ENCODE measurements at regions not wholly inside any gene's neighbourhood (a gene's known extent, or its start where the extent isn't known, plus 50 kb on each side); places are given as distances from the start of the nearest gene placed in this dataset.
"Not testable (repeated sequence)": the region's sequence is repeated elsewhere in the genome, so short reads cannot be mapped to it uniquely, and the experiment has no call there.

DNA sequence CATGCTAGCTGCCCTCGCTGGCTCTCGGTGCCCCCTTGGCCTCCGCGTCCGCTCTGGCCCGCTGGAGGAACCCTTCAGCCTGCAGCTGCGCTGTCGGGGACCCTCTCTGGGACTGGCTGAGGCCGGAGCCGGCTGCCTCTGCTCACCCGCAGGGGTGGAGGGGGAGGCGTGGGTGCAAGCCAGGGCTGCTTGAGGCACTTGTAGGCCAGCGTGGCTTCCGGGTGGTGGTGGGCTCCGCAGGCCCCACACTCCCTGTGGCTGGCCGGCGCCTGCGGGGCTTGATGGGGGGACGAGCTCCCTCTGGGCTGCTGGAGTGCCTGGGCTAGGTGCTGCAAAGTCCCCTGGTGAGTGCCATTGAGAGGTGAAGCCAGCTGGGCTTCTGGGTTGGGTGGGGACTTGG, 429.6 kb downstream of the LRRC70 start:
- TF ChIP-seq GATA1 (IDR thresholded peaks at IDR 0.05; ENCODE audit: low read depth, low read length) (no peak), POLR2A (IDR thresholded peaks at IDR 0.05; ENCODE audit: low read length) (no peak)
- no peak for DNase-seq

DNA sequence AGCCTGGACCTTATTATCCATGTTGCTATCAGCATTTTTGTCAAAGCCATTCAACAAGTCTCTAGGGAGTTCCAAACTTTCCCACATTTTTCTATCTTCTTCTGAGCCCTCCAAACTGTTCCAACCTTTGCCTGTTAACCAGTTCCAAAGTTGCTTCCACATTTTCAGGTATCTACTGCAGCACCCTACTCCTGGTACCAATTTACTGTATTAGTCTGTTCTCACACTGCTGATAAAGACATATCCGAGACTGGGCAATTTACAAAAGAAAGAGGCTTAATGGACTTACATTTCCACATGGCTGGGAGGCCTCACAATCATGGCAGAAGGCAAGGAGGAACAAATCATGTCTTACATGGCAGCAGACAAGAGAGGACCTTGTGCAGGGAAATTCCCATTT, 416.2 kb downstream of the LRRC70 start:
- not testable (repeated sequence) for DNase-seq

DNA sequence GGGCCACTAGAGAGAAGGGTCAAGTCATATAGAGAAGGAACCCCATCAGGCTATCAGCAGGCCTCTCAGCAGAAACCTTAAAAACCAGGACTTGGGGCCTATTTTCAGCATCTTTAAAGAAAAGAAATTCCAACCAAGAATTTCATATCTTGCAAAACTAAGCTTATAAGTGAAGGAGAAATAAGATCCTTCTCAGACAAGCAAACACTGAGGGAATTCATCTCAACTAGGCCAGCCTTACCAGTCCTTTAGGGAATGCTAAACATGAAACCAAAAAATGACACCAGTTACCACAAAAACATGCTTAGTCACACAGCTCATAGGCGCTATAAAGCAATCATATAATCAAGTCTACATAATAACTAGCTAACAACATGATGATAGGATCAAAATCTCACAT, 407.1 kb downstream of the LRRC70 start:
- DNase-seq, result no peak
- TF ChIP-seq GATA1 (IDR thresholded peaks at IDR 0.05; ENCODE audit: low read depth, low read length), result no peak
- TF ChIP-seq POLR2A (IDR thresholded peaks at IDR 0.05; ENCODE audit: low read length), result no peak

DNA sequence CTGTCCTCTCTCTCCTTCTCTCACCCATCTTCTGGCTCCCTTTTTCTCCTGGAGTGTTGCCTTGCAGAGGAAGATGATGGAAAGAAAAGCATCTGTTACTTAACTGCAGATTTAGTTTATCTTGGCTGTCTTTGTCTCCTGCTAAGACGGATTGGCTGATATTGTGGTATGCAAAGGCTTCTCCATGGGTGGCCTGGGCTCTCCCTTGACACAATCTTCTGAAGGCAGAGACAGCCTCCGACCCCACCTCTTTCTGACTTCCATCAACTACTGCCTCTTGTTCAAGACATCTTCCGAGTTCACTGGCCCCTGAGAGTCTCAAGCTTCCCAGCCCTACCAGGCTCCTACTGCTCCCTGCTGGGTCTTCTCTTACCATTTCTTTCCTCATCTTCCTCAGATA, 403.7 kb downstream of the LRRC70 start:
- DNase-seq, result no peak
- TF ChIP-seq GATA1 (IDR thresholded peaks at IDR 0.05; ENCODE audit: low read depth, low read length) (no peak), POLR2A (IDR thresholded peaks at IDR 0.05; ENCODE audit: low read length) (no peak)

DNA sequence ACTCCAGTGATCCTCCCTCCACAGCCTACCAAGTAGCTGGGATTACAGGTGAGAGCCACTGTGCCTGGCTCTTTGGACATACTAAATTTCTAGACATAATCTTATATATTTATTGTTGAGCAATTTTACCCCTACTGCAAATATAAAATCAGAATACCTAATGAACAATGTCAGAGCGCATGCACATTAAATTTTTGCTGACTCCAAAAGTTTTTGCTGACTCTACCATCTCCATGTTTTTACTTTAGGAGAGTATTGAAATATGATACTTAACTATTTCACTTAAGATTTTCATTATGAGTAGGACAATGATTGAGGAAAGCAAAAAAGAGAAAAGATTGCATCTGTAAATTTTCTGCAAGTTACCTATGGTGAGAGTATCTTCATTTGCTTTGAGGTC, 402.3 kb downstream of the LRRC70 start:
- TF ChIP-seq POLR2A (IDR thresholded peaks at IDR 0.05; ENCODE audit: low read length), result no peak
- no peak for TF ChIP-seq GATA1 (IDR thresholded peaks at IDR 0.05; ENCODE audit: low read depth, low read length)
- no peak for DNase-seq

DNA sequence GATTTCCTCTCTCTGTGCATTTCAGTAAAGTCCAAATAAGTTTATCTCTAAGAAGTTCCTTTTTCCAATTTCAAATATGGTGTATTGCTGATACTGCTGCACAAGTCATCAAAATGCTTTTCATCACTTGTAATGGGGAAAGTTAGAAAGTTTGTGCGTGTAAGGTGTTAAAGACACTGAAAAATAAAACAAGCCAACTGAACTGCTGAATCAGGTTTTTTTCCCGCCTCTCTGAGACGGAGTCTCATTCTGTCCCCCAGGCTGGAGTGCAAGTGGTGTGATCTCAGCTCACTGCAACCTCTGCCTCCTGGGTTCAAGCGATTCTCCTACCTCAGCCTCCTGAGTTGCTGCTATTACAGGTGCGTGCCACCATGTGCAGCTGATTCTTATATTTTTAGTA, 400.9 kb downstream of the LRRC70 start:
- no peak for DNase-seq
- TF ChIP-seq POLR2A (IDR thresholded peaks at IDR 0.05; ENCODE audit: low read length), result no peak
- TF ChIP-seq GATA1 (IDR thresholded peaks at IDR 0.05; ENCODE audit: low read depth, low read length), result no peak

DNA sequence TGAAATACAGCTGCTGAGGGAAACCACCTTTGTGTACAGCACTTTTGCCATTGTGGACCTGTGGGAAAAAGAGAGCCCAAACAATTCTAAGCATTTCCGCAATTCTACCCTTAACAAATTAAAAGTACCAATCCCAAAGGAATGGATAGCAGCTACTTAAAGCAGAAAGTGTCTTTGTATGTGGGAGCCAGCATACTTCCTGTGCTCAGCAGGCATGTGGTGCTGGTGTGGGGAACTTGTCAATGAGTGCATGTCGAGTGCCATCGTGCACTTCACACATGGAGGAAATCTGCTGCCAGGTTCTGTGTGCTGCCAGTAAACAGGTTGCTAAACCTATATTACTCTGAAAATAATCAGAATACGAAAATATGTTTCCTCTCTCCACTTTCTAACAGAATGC, 399.0 kb downstream of the LRRC70 start:
- no peak for DNase-seq
- TF ChIP-seq GATA1 (IDR thresholded peaks at IDR 0.05; ENCODE audit: low read depth, low read length), result no peak
- TF ChIP-seq POLR2A (IDR thresholded peaks at IDR 0.05; ENCODE audit: low read length), result no peak

DNA sequence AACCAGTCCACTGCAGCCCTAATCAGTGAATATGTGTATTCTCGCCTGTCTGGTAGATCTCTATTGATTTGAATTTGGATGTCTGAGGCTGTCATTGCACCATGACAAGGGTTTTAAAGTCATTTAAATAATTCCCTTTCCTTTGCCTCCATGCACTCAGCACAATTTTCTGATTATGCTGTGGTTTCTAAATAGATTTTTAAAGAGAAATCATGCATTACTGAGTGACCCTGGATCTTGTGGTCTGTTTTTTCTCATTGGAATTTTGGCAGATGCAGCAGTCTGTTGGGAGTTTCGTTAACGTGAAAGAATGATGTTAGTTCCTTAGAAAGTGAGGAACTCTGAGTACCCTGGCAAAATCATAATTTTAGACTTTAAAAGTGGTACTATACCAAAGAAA, 396.0 kb downstream of the LRRC70 start:
- no peak for DNase-seq
- TF ChIP-seq POLR2A (IDR thresholded peaks at IDR 0.05; ENCODE audit: low read length) (no peak), GATA1 (IDR thresholded peaks at IDR 0.05; ENCODE audit: low read depth, low read length) (no peak)

DNA sequence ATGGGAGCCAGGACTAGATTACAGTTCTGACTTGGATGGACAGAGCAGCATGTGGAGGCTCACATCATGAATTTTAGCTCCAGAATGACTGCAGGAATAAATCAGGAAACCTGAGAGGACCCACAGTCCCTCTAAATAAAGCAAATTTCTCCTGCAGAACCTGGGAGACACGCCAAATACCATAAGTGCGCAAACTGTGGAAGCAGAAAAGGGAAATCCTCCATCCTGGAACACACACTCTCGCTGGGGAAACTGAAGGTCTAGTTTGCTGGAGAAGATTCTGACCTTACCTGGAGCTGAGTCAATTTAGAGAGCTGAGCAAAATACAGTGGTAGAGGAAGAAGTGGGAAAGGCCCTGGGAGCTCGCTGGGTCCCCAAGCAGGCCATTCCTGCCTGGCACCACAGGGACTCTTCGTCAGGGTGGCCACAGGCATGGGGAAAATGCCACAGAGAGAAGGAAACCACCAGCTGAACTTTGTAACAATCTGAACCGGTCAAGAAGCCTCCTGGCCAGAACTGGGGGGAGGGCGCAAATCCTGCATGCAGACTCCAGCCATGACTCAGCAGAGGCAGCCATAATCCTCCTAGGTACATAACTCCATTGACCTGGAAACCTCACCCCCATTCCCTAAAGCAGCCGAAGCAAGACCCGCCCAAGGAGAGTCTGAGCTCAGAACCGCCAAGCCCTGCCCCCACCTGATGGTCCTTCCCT, 390.9 kb downstream of the LRRC70 start:
- DNase-seq, result no peak
- no peak for TF ChIP-seq POLR2A (IDR thresholded peaks at IDR 0.05; ENCODE audit: low read length)
- no peak for TF ChIP-seq GATA1 (IDR thresholded peaks at IDR 0.05; ENCODE audit: low read depth, low read length)

DNA sequence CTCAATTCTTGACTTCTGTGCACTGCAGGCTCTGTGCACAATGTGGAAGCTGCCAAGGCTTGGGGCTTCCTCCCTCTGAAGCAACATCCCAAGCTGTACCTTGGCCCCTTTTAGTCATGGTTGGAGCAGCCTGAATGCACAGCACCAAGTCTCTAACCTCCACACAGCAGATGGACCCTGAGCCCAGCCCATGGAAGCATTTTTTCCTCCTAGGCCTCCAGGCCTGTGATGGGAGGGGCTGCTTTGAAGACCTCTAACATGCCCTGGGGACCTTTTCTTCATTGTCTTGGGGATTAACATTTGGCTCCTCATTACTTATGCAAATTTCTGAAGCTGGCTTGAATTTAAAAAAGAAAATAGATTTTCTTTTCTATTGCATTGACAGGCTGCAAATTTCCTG, 385.8 kb downstream of the LRRC70 start:
- DNase-seq, result no peak
- TF ChIP-seq GATA1 (IDR thresholded peaks at IDR 0.05; ENCODE audit: low read depth, low read length) (no peak), POLR2A (IDR thresholded peaks at IDR 0.05; ENCODE audit: low read length) (no peak)

DNA sequence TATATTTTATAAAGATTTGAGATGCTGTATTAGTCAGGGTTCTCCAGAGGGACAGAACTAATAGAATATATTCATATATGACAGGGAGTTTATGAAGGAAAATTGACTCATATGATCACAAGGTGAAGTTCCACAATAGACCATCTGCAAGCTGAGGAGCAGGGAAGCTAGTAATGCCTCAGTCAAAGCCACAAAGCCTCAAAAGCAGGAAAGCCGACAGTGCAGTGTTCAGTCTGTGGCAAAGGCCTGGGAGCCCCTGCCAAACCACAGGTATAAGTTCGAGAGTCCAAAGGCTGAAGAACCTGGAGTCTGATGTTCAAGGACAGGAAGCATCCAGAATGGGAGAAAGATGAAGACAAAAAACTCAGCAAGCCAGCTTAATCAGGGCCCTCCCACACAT, 382.2 kb downstream of the LRRC70 start:
- DNase-seq, result no peak
- no peak for TF ChIP-seq POLR2A (IDR thresholded peaks at IDR 0.05; ENCODE audit: low read length)
- no peak for TF ChIP-seq GATA1 (IDR thresholded peaks at IDR 0.05; ENCODE audit: low read depth, low read length)

DNA sequence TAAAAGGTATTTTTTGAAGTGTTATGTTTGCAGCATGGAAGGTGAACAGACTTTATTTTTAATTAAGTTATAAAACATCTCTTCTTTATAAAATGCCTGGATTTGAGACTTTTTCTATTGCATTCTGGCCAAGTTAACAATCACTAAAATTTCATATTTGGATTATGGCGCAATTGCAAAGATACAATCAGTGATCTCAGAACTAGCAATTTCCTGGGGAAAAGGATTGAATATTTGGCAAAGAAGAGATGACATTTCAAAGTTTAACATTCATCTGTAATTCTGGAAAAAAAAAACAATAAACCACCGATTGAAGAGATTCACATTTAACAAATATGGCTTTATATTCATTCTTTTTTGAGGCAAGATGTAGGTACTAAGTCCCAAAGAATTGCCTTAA, 378.0 kb downstream of the LRRC70 start:
- no peak for DNase-seq
- TF ChIP-seq GATA1 (IDR thresholded peaks at IDR 0.05; ENCODE audit: low read depth, low read length) (no peak), POLR2A (IDR thresholded peaks at IDR 0.05; ENCODE audit: low read length) (no peak)

DNA sequence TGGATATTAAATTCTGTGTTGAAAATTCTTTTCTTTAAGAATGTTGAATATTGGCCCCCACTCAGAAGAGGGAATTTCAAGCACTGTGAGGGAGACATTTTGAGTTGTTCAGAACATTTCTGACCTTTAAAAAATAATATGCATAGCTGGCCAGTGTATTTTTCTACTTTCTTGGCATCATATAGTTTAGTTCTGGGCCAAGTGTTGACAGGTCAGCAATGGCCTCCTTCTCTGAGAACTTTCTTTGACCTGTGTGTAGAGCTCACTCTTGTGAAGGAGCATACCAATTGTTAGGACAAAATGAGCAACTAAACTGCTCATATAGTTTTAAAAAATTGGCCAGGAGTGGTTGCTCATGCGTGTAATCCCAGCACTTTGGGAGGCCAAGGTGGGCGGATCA, 376.0 kb downstream of the LRRC70 start:
- no peak for TF ChIP-seq POLR2A (IDR thresholded peaks at IDR 0.05; ENCODE audit: low read length)
- TF ChIP-seq GATA1 (IDR thresholded peaks at IDR 0.05; ENCODE audit: low read depth, low read length), result no peak
- no peak for DNase-seq

DNA sequence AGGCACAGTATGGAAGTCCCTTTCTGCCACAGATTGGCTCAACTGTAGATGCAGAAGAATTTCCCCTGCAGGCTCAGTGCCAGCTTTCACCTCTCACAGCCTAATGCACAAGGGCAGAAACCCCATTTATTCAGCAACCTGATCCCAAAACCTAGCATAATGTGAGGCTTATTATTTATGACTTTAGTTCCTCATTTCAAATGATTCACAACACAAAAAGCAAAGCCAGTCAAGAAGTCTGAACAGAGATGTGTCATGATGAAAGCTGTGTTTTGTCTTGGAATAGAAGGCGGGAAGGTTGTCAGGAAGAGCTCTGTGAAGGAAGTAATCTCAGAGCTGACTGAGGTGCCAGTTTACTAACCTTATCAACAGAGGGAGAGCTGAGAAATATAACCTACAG, 369.7 kb downstream of the LRRC70 start:
- TF ChIP-seq POLR2A (IDR thresholded peaks at IDR 0.05; ENCODE audit: low read length) (no peak), GATA1 (IDR thresholded peaks at IDR 0.05; ENCODE audit: low read depth, low read length) (no peak)
- DNase-seq, result no peak

DNA sequence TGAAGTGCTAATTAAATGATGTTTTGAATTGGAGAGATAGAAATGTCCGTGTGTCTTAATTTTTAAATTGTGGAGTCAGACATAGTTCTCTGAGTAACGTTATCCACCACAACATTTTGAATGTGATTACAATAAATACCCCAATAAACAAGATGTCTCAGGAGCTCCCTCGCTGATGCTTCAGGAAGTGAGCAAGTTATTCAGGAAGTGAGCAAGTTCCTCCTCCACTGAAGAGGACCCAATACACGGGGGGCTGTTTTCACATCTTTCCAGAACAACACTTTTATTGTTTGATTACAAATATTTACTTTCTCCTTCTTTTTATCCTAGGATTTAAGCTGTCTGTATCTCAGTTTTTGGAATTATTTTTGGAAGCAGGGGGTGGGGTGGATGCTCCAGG, 363.8 kb downstream of the LRRC70 start:
- no peak for DNase-seq
- TF ChIP-seq POLR2A (IDR thresholded peaks at IDR 0.05; ENCODE audit: low read length) (no peak), GATA1 (IDR thresholded peaks at IDR 0.05; ENCODE audit: low read depth, low read length) (no peak)

DNA sequence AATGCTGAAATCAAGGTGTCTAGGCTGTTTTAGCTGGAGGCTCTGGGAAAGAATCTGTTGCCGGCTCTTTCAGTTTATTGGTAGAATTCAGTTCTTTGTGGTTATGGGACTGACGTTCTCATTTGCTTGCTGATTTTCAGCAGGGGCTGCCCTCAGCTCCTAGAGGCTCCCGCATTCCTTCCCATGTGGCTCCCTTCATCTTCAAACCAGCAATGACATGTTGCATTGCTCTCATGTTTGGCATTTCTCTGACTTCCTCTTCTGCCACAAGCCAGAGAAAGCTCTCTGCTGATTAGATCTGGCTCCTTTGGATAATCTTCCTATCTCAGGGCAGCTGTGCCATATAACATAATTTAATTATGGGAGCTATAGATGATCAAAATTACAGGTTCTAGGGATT, 360.3 kb downstream of the LRRC70 start:
- TF ChIP-seq POLR2A (IDR thresholded peaks at IDR 0.05; ENCODE audit: low read length) (no peak), GATA1 (IDR thresholded peaks at IDR 0.05; ENCODE audit: low read depth, low read length) (no peak)

More for the DNA sequence above, 360.3 kb downstream of the LRRC70 start:
- DNase-seq, result no peak
